NCI-H187 (cell line): ENCODE measurements at regions not wholly inside any gene's neighbourhood (a gene's known extent, or its start where the extent isn't known, plus 50 kb on each side); places are given as distances from the start of the nearest gene placed in this dataset.
"Not testable (repeated sequence)": the region's sequence is repeated elsewhere in the genome, so short reads cannot be mapped to it uniquely, and the experiment has no call there.

Source experiments
- DNase-seq, 2 experiments: peaks; one replicate each; lab custom pipeline; 2025; lab: John Stamatoyannopoulos, UW

GRCh38 chr6:141877275-141877983 is 255.3 kb upstream of the GJE1 start:
- no peak for DNase-seq

- DNase-seq: no peak
Measured at GRCh38 chr6:141874930-141875602, 257.7 kb upstream of the GJE1 start.

GRCh38 chr6:141869509-141869908 is 263.2 kb upstream of the GJE1 start:
- not testable (repeated sequence) for DNase-seq

DNA sequence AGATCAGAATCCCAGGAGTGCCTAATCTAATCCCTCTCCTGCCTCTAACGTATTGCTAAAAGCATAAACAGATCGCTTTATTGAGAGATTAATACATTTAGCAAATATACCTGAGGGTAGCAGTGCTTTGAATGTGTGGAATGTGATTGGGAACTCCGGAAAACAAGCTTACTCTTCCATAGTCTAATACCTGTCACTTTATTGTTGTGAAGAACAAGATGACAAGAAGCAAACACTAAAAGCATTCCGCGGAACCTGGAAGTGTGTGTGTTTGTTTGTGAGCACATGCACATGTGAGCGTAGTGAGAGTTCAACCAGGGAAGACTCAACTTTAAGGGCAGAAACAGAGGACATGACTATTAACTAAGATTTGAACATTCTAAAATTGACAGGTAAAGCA is 265.0 kb upstream of the GJE1 start:
- no peak for DNase-seq

GRCh38 chr6:141866731-141867497 is 265.8 kb upstream of the GJE1 start:
- no peak for DNase-seq

GRCh38 chr6:141851063-141851462 is 281.7 kb upstream of the GJE1 start:
- no peak for DNase-seq

DNA sequence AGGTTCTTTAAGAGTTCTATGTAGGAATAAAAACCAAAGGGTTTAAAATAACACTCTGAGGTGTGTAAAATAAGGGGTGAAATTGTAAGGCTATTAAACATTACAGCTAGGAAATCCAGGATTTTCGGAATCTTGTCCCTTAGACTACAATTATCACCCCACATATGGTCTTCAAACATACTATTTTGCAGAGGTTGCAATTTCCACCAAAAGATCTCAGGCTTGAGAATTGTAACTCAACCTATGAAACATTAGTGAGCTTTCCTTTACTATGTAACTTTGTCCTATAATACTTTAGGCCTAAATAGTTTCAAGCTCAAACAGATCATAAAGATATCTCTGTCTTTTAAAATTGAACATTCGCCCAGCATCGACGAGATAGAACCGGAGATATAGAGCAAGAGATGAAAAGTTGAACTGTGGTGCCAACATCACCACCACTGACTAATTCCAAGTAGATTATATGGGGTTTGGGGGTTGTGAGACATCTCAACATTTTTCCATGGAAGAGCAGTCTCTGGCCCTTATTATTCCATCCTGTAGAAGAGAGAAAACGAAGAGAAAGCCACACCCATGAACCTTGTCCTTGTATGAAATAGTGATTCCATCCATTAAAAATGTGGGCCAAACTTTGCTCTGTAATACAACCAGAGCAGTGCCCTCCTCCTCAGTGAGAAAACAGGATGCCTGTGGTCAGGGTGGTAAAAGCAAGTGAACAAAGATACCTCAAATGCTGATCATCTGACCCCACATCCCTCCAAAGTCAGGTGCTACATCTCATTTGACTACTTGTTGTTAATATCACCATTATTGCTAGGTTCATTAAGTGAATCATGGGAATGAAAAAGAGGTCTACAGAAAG is 284.5 kb upstream of the GJE1 start:
- no peak for DNase-seq

GRCh38 chr6:141846639-141847038 is 286.1 kb upstream of the GJE1 start:
- DNase-seq: no peak

GRCh38 chr6:141843178-141843834 is 289.4 kb upstream of the GJE1 start:
- DNase-seq: no peak

DNA sequence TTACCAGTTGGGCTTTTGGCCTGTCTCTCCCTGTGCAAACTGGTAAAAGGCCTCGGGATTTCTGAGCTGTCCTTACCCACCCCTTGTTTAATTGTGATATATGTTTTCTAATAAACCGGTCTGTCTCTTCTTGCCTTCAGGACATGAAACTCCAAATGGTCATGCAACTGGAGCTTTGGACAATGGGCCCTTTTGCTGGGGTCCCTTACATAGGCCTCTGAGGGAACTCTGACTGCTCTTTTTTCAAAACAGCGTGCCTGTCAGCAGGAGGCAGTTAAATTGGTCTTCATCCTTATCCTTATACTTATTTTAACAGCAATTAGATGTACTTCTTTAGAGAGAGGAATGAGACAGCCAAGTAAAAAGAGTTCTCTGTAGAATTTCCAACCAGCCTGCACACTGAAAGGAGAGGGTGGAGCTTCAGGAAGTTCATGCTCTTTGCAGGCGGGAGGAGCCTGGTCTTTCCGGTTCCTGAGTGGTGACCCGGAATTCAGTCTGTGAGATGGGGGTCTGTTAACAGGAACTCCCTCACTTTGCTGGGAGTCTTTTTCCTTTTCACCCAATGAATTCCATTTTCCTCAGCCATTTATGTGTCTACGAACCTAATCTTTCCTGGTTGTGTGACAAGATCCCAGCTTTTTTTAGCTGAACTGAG is 299.6 kb upstream of the GJE1 start:
- no peak for DNase-seq

- DNase-seq: no peak
Measured at GRCh38 chr6:141830530-141830929, 302.2 kb upstream of the GJE1 start.

DNA sequence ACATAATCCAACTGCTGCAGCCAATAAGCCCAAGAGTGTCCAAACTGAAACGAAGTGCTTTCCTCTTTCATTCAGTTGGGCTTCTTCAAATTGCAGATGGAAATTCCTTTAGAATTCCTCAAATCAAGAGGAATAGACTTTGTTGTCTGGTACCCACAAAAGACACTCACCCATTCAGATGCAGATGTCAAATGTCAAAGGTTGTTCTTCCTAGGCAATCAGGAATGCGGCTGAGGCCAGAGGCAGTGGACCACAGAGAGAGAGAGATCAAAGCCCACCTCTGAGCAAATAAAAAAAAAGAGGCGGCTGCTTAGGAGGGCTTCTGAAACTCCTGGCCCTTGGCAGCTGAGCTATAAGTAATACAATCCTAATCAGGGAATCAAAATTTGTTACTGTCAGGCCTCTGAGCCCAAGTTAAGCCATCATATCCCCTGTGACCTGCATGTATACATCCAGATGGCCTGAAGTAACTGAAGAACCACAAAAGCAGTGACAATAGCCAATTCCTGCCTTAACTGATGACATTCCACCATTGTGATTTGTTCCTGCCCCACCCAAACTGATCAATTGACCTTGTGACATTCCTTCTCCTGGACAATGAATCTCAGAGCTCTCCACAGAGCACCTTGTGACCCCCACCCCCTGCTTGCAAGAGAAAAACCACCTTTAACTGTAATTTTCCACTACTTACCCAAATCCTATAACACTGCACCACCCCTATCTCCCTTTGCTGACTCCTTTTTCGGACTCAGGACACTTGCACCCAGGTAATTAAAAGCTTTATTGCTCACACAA is 303.0 kb upstream of the GJE1 start:
- DNase-seq: no peak

DNA sequence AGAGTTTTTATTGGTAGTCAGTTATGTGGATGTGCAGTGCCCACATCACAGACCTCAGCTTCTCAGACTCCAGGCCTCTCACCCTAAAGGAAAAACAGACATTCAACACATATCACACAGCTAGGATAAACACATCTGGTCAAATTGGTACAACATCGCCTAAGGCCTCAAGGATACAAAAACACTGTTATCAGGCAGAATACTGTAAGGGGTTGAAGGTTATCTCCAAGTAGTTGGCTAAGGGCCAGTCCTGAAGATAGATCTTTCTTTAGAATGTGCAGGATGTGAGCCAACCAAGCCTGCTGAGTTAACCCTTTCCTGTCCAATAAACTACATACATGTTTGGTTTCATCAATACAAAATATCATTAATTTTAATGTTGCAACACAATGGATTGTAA is 308.4 kb upstream of the GJE1 start:
- no peak for DNase-seq

DNA sequence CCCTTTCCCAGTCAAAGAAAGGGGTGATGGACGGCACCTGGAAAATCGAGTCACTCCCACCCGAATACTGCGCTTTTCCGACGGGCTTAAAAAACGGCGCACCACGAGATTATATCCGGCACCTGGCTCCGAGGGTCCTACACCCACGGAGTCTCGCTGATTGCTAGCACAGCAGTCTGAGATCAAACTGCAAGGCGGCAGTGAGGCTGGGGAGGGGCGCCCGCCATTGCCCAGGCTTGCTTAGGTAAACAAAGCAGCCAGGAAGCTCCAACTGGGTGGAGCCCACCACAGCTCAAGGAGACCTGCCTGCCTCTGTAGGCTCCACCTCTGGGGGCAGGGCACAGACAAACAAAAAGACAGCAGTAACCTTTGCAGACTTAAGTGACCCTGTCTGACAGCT is 317.7 kb upstream of the GJE1 start:
- DNase-seq: not testable (repeated sequence)

DNA sequence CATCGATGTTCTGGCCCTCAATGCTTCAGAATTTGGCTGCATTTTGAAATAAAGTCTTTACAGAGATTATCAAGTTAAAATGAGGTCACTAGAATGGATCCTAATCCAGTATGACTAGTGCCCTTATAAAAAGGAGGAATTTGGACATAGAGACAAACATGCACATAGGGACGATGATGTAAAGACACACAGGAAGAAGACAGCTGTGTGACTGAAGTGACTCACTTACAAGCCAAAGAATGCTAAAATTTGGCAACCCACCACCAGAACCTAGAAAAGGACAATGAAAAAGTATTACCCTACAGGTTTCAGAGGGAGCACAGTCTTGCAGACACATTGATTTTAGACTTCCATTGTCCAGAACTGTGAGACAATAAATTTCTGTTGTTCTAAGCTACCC is 322.8 kb upstream of the GJE1 start:
- no peak for DNase-seq

- no peak for DNase-seq
Measured at GRCh38 chr6:141808662-141809061, 324.1 kb upstream of the GJE1 start.

DNA sequence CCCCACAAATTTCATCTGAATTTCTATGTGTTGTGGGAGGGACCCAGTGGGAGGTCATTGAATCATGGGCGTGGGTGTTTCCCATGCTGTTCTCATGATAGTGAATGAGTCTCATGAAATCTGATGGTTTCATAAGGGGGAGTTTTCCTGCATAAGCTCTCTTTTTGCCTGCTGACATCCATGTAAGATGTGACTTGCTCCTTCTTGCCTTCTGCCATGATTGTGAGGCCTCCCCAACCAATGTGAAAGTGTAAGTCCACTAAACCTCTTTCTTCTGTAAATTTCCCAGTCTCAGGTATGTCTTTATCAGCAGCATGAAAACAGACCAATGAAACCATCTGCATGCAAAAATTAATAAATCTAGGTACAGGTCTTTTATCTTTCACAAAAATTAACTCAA is 331.8 kb upstream of the GJE1 start:
- not testable (repeated sequence) for DNase-seq

GRCh38 chr6:141790921-141791320 is 341.8 kb upstream of the GJE1 start:
- no peak for DNase-seq

DNA sequence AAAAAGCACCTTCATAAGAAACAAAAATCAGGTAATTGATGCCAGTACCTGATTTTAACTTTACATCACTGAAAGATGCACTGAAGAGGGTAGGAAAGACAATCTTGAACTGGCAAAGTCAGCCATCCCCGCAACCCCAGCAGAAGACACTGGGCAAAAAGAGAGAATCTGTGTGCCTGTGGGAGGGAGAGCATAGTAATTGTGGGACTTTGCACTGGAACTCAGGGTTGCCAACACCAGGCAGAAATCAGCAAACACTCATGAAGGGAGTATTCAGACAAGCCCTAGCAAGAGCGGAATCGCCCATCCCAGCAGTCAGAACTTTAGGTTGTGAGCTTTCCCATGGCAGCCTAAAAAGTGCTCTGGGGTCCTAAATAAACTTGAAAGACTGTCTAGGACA is 344.6 kb upstream of the GJE1 start:
- no peak for DNase-seq

GRCh38 chr6:141783585-141783984 is 349.1 kb upstream of the GJE1 start:
- no peak for DNase-seq
